GM23338 (cell line): ENCODE measurements at regions not wholly inside any gene's neighbourhood (a gene's known extent, or its start where the extent isn't known, plus 50 kb on each side); places are given as distances from the start of the nearest gene placed in this dataset.

ENCODE experiments used
- ATAC-seq: fragments of 200-7000 bp; cut with Tn5 transposase; 3 replicates; pipeline ENCODE4 v1.9.1; 2020
- DNase-seq: peaks from one replicate; pipeline ENCODE4 v3.0.0-alpha.2; 2015; ENCODE audit warnings: low spot score
- H2AFZ ChIP-seq: fragments of 200-600 bp; sonication (generic); 2 replicates; pipeline ENCODE4 v1.8.0; 2016; ENCODE audit warnings: antibody characterized with exemption, mild to moderate bottlenecking, moderate library complexity
- H3F3A ChIP-seq: fragments of 200-600 bp; sonication (generic); replicated peaks from 2 replicates; pipeline ENCODE4 v1.8.0; 2017; ENCODE audit warnings: antibody characterized with exemption, mixed run types, low read depth
- H3K27ac ChIP-seq: fragments of 200-600 bp; sonication (generic); 2 replicates; pipeline ENCODE4 v1.6.1; 2016; ENCODE audit warnings: low read depth
- H3K27me3 ChIP-seq: fragments of 200-600 bp; sonication (generic); 2 replicates; pipeline ENCODE4 v1.8.0; 2016; ENCODE audit warnings: mild to moderate bottlenecking, mixed run types, moderate library complexity; ENCODE audit not compliant: insufficient read depth
- H3K36me3 ChIP-seq: fragments of 200-600 bp; sonication (generic); 2 replicates; pipeline ENCODE4 v1.8.0; 2016; ENCODE audit warnings: mild to moderate bottlenecking; ENCODE audit not compliant: insufficient read depth
- H3K4me1 ChIP-seq: fragments of 200-600 bp; sonication (generic); 2 replicates; pipeline ENCODE4 v1.8.0; 2016; ENCODE audit warnings: mild to moderate bottlenecking, moderate library complexity; ENCODE audit not compliant: insufficient read depth
- H3K4me2 ChIP-seq: fragments of 200-600 bp; sonication (generic); 2 replicates; pipeline ENCODE4 v1.7.1; 2017; ENCODE audit warnings: mixed run types
- H3K4me3 ChIP-seq: fragments of 200-600 bp; sonication (generic); 2 replicates; pipeline ENCODE4 v1.6.1; 2016; ENCODE audit warnings: mixed run types
- H3K79me2 ChIP-seq: fragments of 200-600 bp; sonication (generic); replicated peaks from 2 replicates; pipeline ENCODE4 v1.8.0; 2017; ENCODE audit warnings: mild to moderate bottlenecking; ENCODE audit not compliant: insufficient read depth
- H3K9me2 ChIP-seq: fragments of 200-600 bp; sonication (generic); 2 replicates; pipeline ENCODE4 v1.8.0; 2017; ENCODE audit not compliant: insufficient read depth
- H4K20me1 ChIP-seq: fragments of 200-600 bp; sonication (generic); replicated peaks from 2 replicates; pipeline ENCODE4 v1.8.0; 2017; ENCODE audit warnings: mild to moderate bottlenecking; ENCODE audit not compliant: insufficient read depth
- H3K27ac Mint-ChIP-seq: 2 replicates; pipeline ENCODE4 v1.8.0; 2020; ENCODE audit warnings: inconsistent platforms, mild to moderate bottlenecking, moderate library complexity, mixed read lengths
- H3K27me3 Mint-ChIP-seq: 3 replicates; pipeline ENCODE4 v1.8.0; 2022; ENCODE audit warnings: low read depth, mild to moderate bottlenecking, moderate library complexity, mixed read lengths, inconsistent platforms; ENCODE audit not compliant: insufficient read depth, poor library complexity
- H3K36me3 Mint-ChIP-seq: 3 replicates; pipeline ENCODE4 v1.8.0; 2021; ENCODE audit warnings: low read depth, mild to moderate bottlenecking, inconsistent platforms, moderate library complexity, mixed read lengths
- H3K4me1 Mint-ChIP-seq: 3 replicates; pipeline ENCODE4 v1.8.0; 2020; ENCODE audit warnings: mild to moderate bottlenecking, inconsistent platforms, mixed read lengths
- H3K4me3 Mint-ChIP-seq: 3 replicates; pipeline ENCODE4 v1.8.0; 2021; ENCODE audit warnings: moderate library complexity, mild to moderate bottlenecking, inconsistent platforms, mixed read lengths
- H3K9me3 Mint-ChIP-seq: 3 replicates; pipeline ENCODE4 v1.8.0; 2020; ENCODE audit warnings: moderate library complexity, mild to moderate bottlenecking, inconsistent platforms, mixed read lengths
- CREB1 ChIP-seq: fragments of 250-450 bp; sonication (Bioruptor Pico); IDR thresholded peaks from 2 replicates; pipeline ENCODE4 v1.5.0; 2020; ENCODE audit warnings: low read depth, mild to moderate bottlenecking, moderate library complexity
- ETS1 ChIP-seq: IDR thresholded peaks from 2 replicates; pipeline ENCODE4 v1.6.1; 2016; ENCODE audit warnings: antibody characterized with exemption
- EZH2 ChIP-seq: fragments of 200-600 bp; sonication (generic); IDR thresholded peaks from one replicate; pipeline ENCODE4 v1.8.0; 2017; ENCODE audit warnings: antibody characterized with exemption, mild to moderate bottlenecking, low read depth; ENCODE audit not compliant: unreplicated experiment
- EZH2phosphoT487 ChIP-seq: fragments of 200-600 bp; sonication (generic); IDR thresholded peaks from one replicate; pipeline ENCODE4 v1.8.1; 2018; ENCODE audit warnings: antibody characterized with exemption; ENCODE audit not compliant: unreplicated experiment
- JUNB ChIP-seq: IDR thresholded peaks from one replicate; pipeline ENCODE4 v1.6.1; 2016; ENCODE audit warnings: antibody characterized with exemption; ENCODE audit not compliant: unreplicated experiment
- NANOG ChIP-seq: IDR thresholded peaks from 2 replicates; pipeline ENCODE4 v1.6.1; 2016; ENCODE audit warnings: antibody characterized with exemption, borderline replicate concordance
- POLR2AphosphoS5 ChIP-seq: IDR thresholded peaks from 2 replicates; pipeline ENCODE4 v1.6.1; 2016; ENCODE audit warnings: antibody characterized with exemption, low read depth
- REST ChIP-seq: IDR thresholded peaks from one replicate; pipeline ENCODE4 v1.6.1; 2018; ENCODE audit warnings: antibody characterized with exemption; ENCODE audit not compliant: unreplicated experiment
- STAT1 ChIP-seq: IDR thresholded peaks from one replicate; pipeline ENCODE4 v1.6.1; 2016; ENCODE audit warnings: antibody characterized with exemption; ENCODE audit not compliant: unreplicated experiment
- ZNF114 ChIP-seq: fragments of 250-450 bp; sonication (Bioruptor Pico); IDR thresholded peaks from 2 replicates; pipeline ENCODE4 v1.5.0; 2020; ENCODE audit warnings: mild to moderate bottlenecking, moderate library complexity
- ZNF331 ChIP-seq: fragments of 250-450 bp; sonication (Bioruptor Pico); IDR thresholded peaks from 2 replicates; pipeline ENCODE4 v1.5.0; 2020; ENCODE audit warnings: low read depth, mild to moderate bottlenecking, moderate library complexity
- ZNF462 ChIP-seq: fragments of 250-450 bp; sonication (Bioruptor Pico); IDR thresholded peaks from 2 replicates; pipeline ENCODE4 v1.5.0; 2020; ENCODE audit warnings: mild to moderate bottlenecking, moderate library complexity

GRCh38 chr16:55968221-55968620, 93.0 kb upstream of the CES5A start:
- Mint-ChIP-seq H3K4me1 (peaks cover 43% of the 10 kb centered on the region), H3K36me3 (no peaks in the 10 kb centered on the region), H3K27ac (no peak overlapping the region), H3K9me3 (no peaks in the 10 kb centered on the region), H3K4me3 (no peak overlapping the region), H3K27me3 (peaks cover 3% of the 10 kb centered on the region)
- no peak for ATAC-seq
- Histone ChIP-seq H3K4me1 (peaks cover 17% of the 10 kb centered on the region), H3K4me3 (no peak overlapping the region), H2AFZ (peak overlapping the region; percentile 52; the same call in 1 of the 2 replicates), H3K36me3 (no peaks in the 10 kb centered on the region), H3K27me3 (no peaks in the 10 kb centered on the region), H3K4me2 (no peak overlapping the region), H4K20me1 (no peaks in the 10 kb centered on the region), H3K9me2 (peaks cover 27% of the 10 kb centered on the region), H3F3A (no peaks in the 10 kb centered on the region), H3K79me2 (no peaks in the 10 kb centered on the region), H3K27ac (no peak overlapping the region)
- no peak for DNase-seq
- TF ChIP-seq NANOG (no peak), POLR2AphosphoS5 (no peak), ZNF114 (CRISPR knock-in tag) (no peak), ZNF331 (no peak), JUNB (no peak), ZNF462 (CRISPR knock-in tag) (no peak), EZH2phosphoT487 (no peak), REST (no peak), CREB1 (CRISPR knock-in tag) (no peak), STAT1 (no peak), ETS1 (no peak), EZH2 (no peak)
